SK-N-SH (cell line): ENCODE measurements at regions not wholly inside any gene's neighbourhood (a gene's known extent, or its start where the extent isn't known, plus 50 kb on each side); places are given as distances from the start of the nearest gene placed in this dataset.

Experiments used
- CTCF ChIA-PET: fragments of 300-600, 350-600 bp; formaldehyde crosslinking; extraction: SDS; loops from one replicate; lab custom pipeline; 2021; lab: Yijun Ruan, JAX
- POLR2A ChIA-PET: fragments of 350-600 bp; sonication (Branson Sonifier 250); formaldehyde crosslinking; extraction: SDS; loops from one replicate; lab custom pipeline; 2020; ENCODE audit warnings: antibody characterized with exemption, inconsistent platforms; lab: Yijun Ruan, JAX
- DNase-seq: peaks from one replicate; pipeline ENCODE4 v3.0.0; 2012
- H2AFZ ChIP-seq: fragments of 200-600 bp; sonication (generic); 2 replicates; pipeline ENCODE4 v1.8.1; 2016; ENCODE audit warnings: antibody characterized with exemption, mild to moderate bottlenecking, low read depth
- H3F3A ChIP-seq: fragments of 200-600 bp; sonication (generic); replicated peaks from 2 replicates; pipeline ENCODE3; 2016; ENCODE audit warnings: antibody characterized with exemption, mild to moderate bottlenecking; ENCODE audit not compliant: insufficient read depth
- H3K27ac ChIP-seq, 2 experiments: fragments of 200-500 bp in 1 of 2; fragments of 200-600 bp in 1 of 2; sonication (Bioruptor generic) in 1 of 2; sonication (generic), shearing (Covaris generic) in 1 of 2; 2 replicates each; pipeline versions ENCODE4 v1.5.1 to v1.6.1; 2014 to 2016; ENCODE audit warnings: low read depth in 2 of 2, inconsistent platforms in 1 of 2, low read length in 1 of 2, mild to moderate bottlenecking in 1 of 2, mixed read lengths in 1 of 2
- H3K27me3 ChIP-seq: fragments of 200-600 bp; sonication (generic), shearing (Covaris generic); 2 replicates; pipeline ENCODE4 v1.6.1; 2016; ENCODE audit warnings: mixed run types; ENCODE audit not compliant: insufficient read depth
- H3K36me3 ChIP-seq, 2 experiments: fragments of 200-500 bp in 1 of 2; fragments of 200-600 bp in 1 of 2; sonication (Bioruptor generic) in 1 of 2; sonication (generic) in 1 of 2; replicated peaks in 1 of 2; 2 replicates each; pipeline versions ENCODE3 to v1.5.1; 2014 to 2016; ENCODE audit warnings: low read length in 1 of 2, mild to moderate bottlenecking in 1 of 2; ENCODE audit not compliant: insufficient read depth in 2 of 2, control insufficient read depth in 1 of 2
- H3K4me1 ChIP-seq, 2 experiments: fragments of 200-500 bp in 1 of 2; fragments of 200-600 bp in 1 of 2; sonication (Bioruptor generic) in 1 of 2; sonication (generic), shearing (Covaris generic) in 1 of 2; 2 replicates each; pipeline versions ENCODE4 v1.5.1 to v1.6.1; 2014 to 2016; ENCODE audit warnings: low read depth in 1 of 2, low read length in 1 of 2, mixed run types in 1 of 2; ENCODE audit not compliant: insufficient read depth in 2 of 2, control insufficient read depth in 1 of 2
- H3K4me2 ChIP-seq: fragments of 200-600 bp; sonication (generic), shearing (Covaris generic); 2 replicates; pipeline ENCODE4 v1.6.1; 2017; ENCODE audit warnings: mixed run types
- H3K4me3 ChIP-seq, 2 experiments: fragments of 200-500 bp in 1 of 2; fragments of 200-600 bp in 1 of 2; sonication (Bioruptor generic) in 1 of 2; sonication (generic), shearing (Covaris generic) in 1 of 2; 2 replicates each; pipeline versions ENCODE4 v1.5.1 to v1.8.1; 2014 to 2016; ENCODE audit warnings: low read depth in 2 of 2, inconsistent platforms in 1 of 2, low read length in 1 of 2, mild to moderate bottlenecking in 1 of 2, mixed read lengths in 1 of 2, moderate library complexity in 1 of 2
- H3K79me2 ChIP-seq: fragments of 200-600 bp; sonication (generic); 2 replicates; pipeline ENCODE4 v1.8.1; 2017; ENCODE audit warnings: mild to moderate bottlenecking; ENCODE audit not compliant: insufficient read depth
- H3K9ac ChIP-seq: fragments of 200-600 bp; sonication (generic); 2 replicates; pipeline ENCODE4 v1.6.1; 2017; ENCODE audit warnings: mixed run types
- H3K9me2 ChIP-seq: fragments of 200-600 bp; sonication (generic); 2 replicates; pipeline ENCODE4 v1.6.1; 2017; ENCODE audit warnings: mixed run types
- H3K9me3 ChIP-seq: fragments of 200-600 bp; sonication (generic); 2 replicates; pipeline ENCODE4 v1.6.1; 2017; ENCODE audit warnings: mixed run types, mild to moderate bottlenecking, moderate library complexity
- H4K20me1 ChIP-seq: fragments of 200-600 bp; sonication (generic); 2 replicates; pipeline ENCODE4 v1.6.1; 2017; ENCODE audit warnings: mild to moderate bottlenecking, mixed run types; ENCODE audit not compliant: insufficient read depth
- CHD2 ChIP-seq: fragments of 150-350 bp; IDR thresholded peaks from 2 replicates; pipeline ENCODE4 v1.6.1; 2018; ENCODE audit warnings: low read length; ENCODE audit not compliant: partially characterized antibody
- ELF1 ChIP-seq: IDR thresholded peaks from 2 replicates; pipeline ENCODE4 v1.4.0; 2012
- EP300 ChIP-seq, 2 experiments: IDR thresholded peaks; 2 replicates each; pipeline versions ENCODE4 v1.4.0 to v1.6.1; 2012; ENCODE audit warnings: borderline replicate concordance in 1 of 2, low read depth in 1 of 2, low read length in 1 of 2
- FOSL2 ChIP-seq: IDR thresholded peaks from 2 replicates; pipeline ENCODE4 v1.4.0; 2012; ENCODE audit warnings: low read depth, mild to moderate bottlenecking, moderate library complexity, borderline replicate concordance
- FOXJ3 ChIP-seq: sonication (generic); formaldehyde crosslinking; IDR thresholded peaks from 2 replicates; pipeline ENCODE4 v1.5.1; 2020; ENCODE audit warnings: mild to moderate bottlenecking, missing genetic modification reagents
- GABPA ChIP-seq: IDR thresholded peaks from 2 replicates; pipeline ENCODE4 v1.4.0; 2012; ENCODE audit warnings: low read depth, mild to moderate bottlenecking
- GATA2 ChIP-seq: sonication (generic); formaldehyde crosslinking; IDR thresholded peaks from 2 replicates; pipeline ENCODE4 v1.5.0; 2020; ENCODE audit warnings: mild to moderate bottlenecking, missing genetic modification reagents
- JUND ChIP-seq: IDR thresholded peaks from 2 replicates; pipeline ENCODE4 v1.4.0; 2012
- MAX ChIP-seq: IDR thresholded peaks from 2 replicates; pipeline ENCODE4 v1.4.0; 2012; ENCODE audit warnings: low read depth
- MXI1 ChIP-seq: IDR thresholded peaks from 2 replicates; pipeline ENCODE4 v1.6.1; 2012; ENCODE audit warnings: mild to moderate bottlenecking, low read depth, low read length, improper control_type of control experiment
- NFIC ChIP-seq: IDR thresholded peaks from 2 replicates; pipeline ENCODE4 v1.4.0; 2012; ENCODE audit warnings: borderline replicate concordance
- PBX3 ChIP-seq: IDR thresholded peaks from 2 replicates; pipeline ENCODE4; 2012
- RCOR1 ChIP-seq: fragments of 150-350 bp; IDR thresholded peaks from 2 replicates; pipeline ENCODE4 v1.6.1; 2017; ENCODE audit warnings: antibody characterized with exemption, low read length
- RFX5 ChIP-seq: IDR thresholded peaks from 2 replicates; pipeline ENCODE4 v1.6.1; 2012; ENCODE audit warnings: mild to moderate bottlenecking, improper control_type of control experiment, low read length
- SMC3 ChIP-seq: IDR thresholded peaks from 2 replicates; pipeline ENCODE4 v1.6.1; 2012; ENCODE audit warnings: low read depth, low read length, improper control_type of control experiment
- TEAD4 ChIP-seq: IDR thresholded peaks from 2 replicates; pipeline ENCODE4 v1.4.0; 2012; ENCODE audit warnings: mild to moderate bottlenecking, borderline replicate concordance; ENCODE audit not compliant: insufficient read depth
- USF1 ChIP-seq: IDR thresholded peaks from 2 replicates; pipeline ENCODE4 v1.4.0; 2012; ENCODE audit warnings: low read depth, borderline replicate concordance
- ZBTB33 ChIP-seq: IDR thresholded peaks from 2 replicates; pipeline ENCODE4 v1.4.0; 2012; ENCODE audit warnings: low read depth, borderline replicate concordance
- WGBS: methylation state at CpG from one replicate; pipeline ENCODE4 v1.1.6; 2017; ENCODE audit warnings: low lambda C conversion rate; 5-methylcytosine and 5-hydroxymethylcytosine counted together
- TF ChIP-seq, protein P1 (sequence below): fragments of 150-350 bp; IDR thresholded peaks from 2 replicates; pipeline ENCODE4 v1.6.1; 2016; ENCODE audit warnings: mild to moderate bottlenecking, low read depth, low read length
- TF ChIP-seq, protein P2 (sequence below): fragments of 200-600 bp; sonication (generic); IDR thresholded peaks from 2 replicates; pipeline ENCODE4 v1.6.1; 2017; ENCODE audit warnings: antibody characterized with exemption, mild to moderate bottlenecking, moderate library complexity

GRCh38 chr1:80566123-80566522 is 1234.6 kb upstream of the ADGRL2 start:
- Histone ChIP-seq H3K9ac (no peak overlapping the region), H3K27me3 (no peaks in the 10 kb centered on the region), H3K4me3 (no peak overlapping the region), H3K79me2 (no peaks in the 10 kb centered on the region), H2AFZ (no peak overlapping the region), H3K4me1 (no peaks in the 10 kb centered on the region), H3K27ac (no peak overlapping the region), H3K9me3 (no peaks in the 10 kb centered on the region), H3K9me2 (no peaks in the 10 kb centered on the region), H3F3A (no peaks in the 10 kb centered on the region), H4K20me1 (no peaks in the 10 kb centered on the region), H3K4me2 (no peak overlapping the region), H3K36me3 (no peaks in the 10 kb centered on the region)
- ChIA-PET CTCF (no interaction called here), POLR2A (no interaction called here)
- 93% methylated on average over 1 of the region's 1 CpG for WGBS
- no peak for DNase-seq
- TF ChIP-seq, protein P1, sequence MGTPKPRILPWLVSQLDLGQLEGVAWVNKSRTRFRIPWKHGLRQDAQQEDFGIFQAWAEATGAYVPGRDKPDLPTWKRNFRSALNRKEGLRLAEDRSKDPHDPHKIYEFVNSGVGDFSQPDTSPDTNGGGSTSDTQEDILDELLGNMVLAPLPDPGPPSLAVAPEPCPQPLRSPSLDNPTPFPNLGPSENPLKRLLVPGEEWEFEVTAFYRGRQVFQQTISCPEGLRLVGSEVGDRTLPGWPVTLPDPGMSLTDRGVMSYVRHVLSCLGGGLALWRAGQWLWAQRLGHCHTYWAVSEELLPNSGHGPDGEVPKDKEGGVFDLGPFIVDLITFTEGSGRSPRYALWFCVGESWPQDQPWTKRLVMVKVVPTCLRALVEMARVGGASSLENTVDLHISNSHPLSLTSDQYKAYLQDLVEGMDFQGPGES: no peak
- TF ChIP-seq FOSL2 (no peak), PBX3 (no peak), CHD2 (no peak), GABPA (no peak), SMC3 (no peak), EP300 (IDR thresholded peaks at IDR 0.05; ENCODE audit: borderline replicate concordance in 1 of 2, low read depth in 1 of 2, low read length in 1 of 2) (no peak), JUND (no peak), FOXJ3 (CRISPR knock-in tag) (no peak), GATA2 (CRISPR knock-in tag) (no peak), MAX (no peak), TEAD4 (no peak), RCOR1 (no peak)
- TF ChIP-seq, protein P2, sequence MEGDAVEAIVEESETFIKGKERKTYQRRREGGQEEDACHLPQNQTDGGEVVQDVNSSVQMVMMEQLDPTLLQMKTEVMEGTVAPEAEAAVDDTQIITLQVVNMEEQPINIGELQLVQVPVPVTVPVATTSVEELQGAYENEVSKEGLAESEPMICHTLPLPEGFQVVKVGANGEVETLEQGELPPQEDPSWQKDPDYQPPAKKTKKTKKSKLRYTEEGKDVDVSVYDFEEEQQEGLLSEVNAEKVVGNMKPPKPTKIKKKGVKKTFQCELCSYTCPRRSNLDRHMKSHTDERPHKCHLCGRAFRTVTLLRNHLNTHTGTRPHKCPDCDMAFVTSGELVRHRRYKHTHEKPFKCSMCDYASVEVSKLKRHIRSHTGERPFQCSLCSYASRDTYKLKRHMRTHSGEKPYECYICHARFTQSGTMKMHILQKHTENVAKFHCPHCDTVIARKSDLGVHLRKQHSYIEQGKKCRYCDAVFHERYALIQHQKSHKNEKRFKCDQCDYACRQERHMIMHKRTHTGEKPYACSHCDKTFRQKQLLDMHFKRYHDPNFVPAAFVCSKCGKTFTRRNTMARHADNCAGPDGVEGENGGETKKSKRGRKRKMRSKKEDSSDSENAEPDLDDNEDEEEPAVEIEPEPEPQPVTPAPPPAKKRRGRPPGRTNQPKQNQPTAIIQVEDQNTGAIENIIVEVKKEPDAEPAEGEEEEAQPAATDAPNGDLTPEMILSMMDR: no peak

GRCh38 chr1:80565406-80565805 is 1235.3 kb upstream of the ADGRL2 start:
- TF ChIP-seq TEAD4 (no peak), ZBTB33 (no peak), GABPA (no peak), FOSL2 (no peak), USF1 (no peak), ELF1 (no peak), MXI1 (no peak), RFX5 (no peak), NFIC (no peak), PBX3 (no peak)
- Histone ChIP-seq H3K27me3 (no peaks in the 10 kb centered on the region), H3K4me1 (no peaks in the 10 kb centered on the region), H3K9me2 (no peaks in the 10 kb centered on the region), H3F3A (no peaks in the 10 kb centered on the region), H3K9me3 (no peaks in the 10 kb centered on the region), H3K79me2 (no peaks in the 10 kb centered on the region), H3K9ac (no peak overlapping the region), H3K4me2 (no peak overlapping the region), H3K27ac (no peak overlapping the region), H3K36me3 (no peaks in the 10 kb centered on the region), H3K4me3 (no peak overlapping the region), H2AFZ (no peak overlapping the region), H4K20me1 (no peaks in the 10 kb centered on the region)
- no peak for DNase-seq
- POLR2A ChIA-PET: no interaction called here
- CTCF ChIA-PET: no interaction called here
- WGBS: 18% methylated on average over 1 of the region's 1 CpG
